ENCODE measurements at regions not wholly inside any gene's neighbourhood (a gene's known extent, or its start where the extent isn't known, plus 50 kb on each side); places are given as distances from the start of the nearest gene placed in this dataset.

GRCh38 chr17:53012364-53012763 is 810.4 kb upstream of the KIF2B start:
- TF ChIP-seq CTCF (conservative IDR thresholded peaks at IDR 0.05) (no peak), EZH2 (IDR thresholded peaks at IDR 0.05; ENCODE audit: low read depth) (no peak)
